ACHN (cell line): ENCODE measurements at regions not wholly inside any gene's neighbourhood (a gene's known extent, or its start where the extent isn't known, plus 50 kb on each side); places are given as distances from the start of the nearest gene placed in this dataset.
"Not testable (repeated sequence)": the region's sequence is repeated elsewhere in the genome, so short reads cannot be mapped to it uniquely, and the experiment has no call there.

ENCODE experiments used
- DNase-seq: peaks from one replicate; pipeline ENCODE4 v3.0.0-alpha.2; 2015
- in situ Hi-C: cut with HindIII; loops from 2 replicates; pipeline ENCODE4 v1.10.0; 2017; ENCODE audit warnings: low sequenced_read_pairs, low pct_ligation_motif_present, low pct_unique_long_range_greater_than_20kb

- DNase-seq = no peak
- in situ Hi-C loops = no loop called here
Observed at GRCh38 chr1:14142397-14143100, 442.6 kb downstream of the PRDM2 start.

DNA sequence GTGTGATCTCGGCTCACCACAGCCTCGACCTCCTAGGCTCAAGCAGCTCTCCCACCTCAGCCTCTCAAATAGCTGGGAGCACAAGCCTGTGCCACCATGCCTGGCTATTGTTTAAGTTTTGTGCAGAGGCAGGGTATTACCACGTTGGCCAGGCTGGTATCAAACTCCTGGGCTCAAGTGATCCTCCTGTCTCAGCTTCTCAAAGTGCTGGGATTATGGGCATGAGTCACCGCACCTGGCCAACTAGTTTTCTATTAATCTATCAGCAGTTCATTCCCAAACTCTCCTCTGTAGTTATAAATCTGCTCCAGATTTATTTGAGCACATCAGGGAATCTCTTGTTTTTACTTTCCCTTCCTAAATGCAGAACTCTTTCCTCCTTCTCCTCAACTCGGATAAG, 443.8 kb downstream of the PRDM2 start:
- DNase-seq = no peak
- in situ Hi-C loops = no loop called here

DNA sequence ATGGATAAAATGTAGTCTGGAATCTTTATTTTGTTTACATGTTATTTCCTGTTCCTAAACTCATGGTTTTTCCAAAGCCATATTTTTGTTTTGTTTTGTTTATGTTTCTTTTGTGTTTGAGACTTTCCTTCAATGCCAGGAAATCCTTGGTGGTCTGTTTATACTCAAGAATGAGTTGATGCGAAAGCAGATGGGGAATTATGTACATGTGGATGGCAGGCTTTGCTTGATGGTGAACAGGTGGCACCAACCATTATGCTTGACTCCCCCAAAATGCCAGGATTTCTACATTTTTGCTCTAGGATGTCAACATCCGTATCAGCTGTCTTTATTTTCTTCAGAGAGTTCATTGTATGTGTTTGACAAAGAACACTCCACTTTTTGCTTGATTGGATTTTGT, 448.5 kb downstream of the PRDM2 start:
- DNase-seq = no peak
- in situ Hi-C loops = no loop called here

- in situ Hi-C loops = no loop called here
- no peak for DNase-seq
Observed at GRCh38 chr1:14149431-14149830, 449.1 kb upstream of the KAZN start.

- in situ Hi-C loops = no loop called here
- DNase-seq = no peak
Observed at GRCh38 chr1:14156543-14156942, 441.9 kb upstream of the KAZN start.

- in situ Hi-C loops = no loop called here
- DNase-seq = no peak
Observed at GRCh38 chr1:14160781-14161180, 437.7 kb upstream of the KAZN start.

- DNase-seq = no peak
- in situ Hi-C loops = no loop called here
Observed at GRCh38 chr1:14163246-14163645, 435.2 kb upstream of the KAZN start.

GRCh38 chr1:14165371-14165801, 433.1 kb upstream of the KAZN start:
- DNase-seq = no peak
- in situ Hi-C loops = no loop called here

GRCh38 chr1:14167884-14168283, 430.6 kb upstream of the KAZN start:
- in situ Hi-C loops = no loop called here
- DNase-seq = no peak

- in situ Hi-C loops = no loop called here
Observed at GRCh38 chr1:14168326-14169063, 430.0 kb upstream of the KAZN start.

DNA sequence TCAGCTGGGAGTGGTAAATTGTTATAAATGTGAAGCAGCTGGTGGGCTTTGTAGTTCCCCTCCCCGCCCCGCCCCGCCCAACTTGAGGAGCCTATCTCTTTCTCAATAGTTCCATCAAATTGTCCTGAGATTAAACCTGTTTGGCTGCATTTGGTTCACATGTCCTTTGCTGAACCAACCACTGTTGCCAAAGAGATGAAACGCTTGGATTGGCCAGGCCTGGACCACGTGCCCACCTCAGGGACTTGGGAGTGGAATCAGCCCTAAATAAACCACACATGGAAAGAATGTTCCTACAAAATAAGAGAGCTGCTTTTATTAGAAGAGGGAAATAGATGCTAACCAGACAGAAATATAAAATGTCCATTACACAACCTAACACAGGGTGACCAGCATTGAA, 424.9 kb upstream of the KAZN start:
- in situ Hi-C loops = no loop called here

More at GRCh38 chr1:14168326-14169063, 430.0 kb upstream of the KAZN start:
- no peak for DNase-seq

DNA sequence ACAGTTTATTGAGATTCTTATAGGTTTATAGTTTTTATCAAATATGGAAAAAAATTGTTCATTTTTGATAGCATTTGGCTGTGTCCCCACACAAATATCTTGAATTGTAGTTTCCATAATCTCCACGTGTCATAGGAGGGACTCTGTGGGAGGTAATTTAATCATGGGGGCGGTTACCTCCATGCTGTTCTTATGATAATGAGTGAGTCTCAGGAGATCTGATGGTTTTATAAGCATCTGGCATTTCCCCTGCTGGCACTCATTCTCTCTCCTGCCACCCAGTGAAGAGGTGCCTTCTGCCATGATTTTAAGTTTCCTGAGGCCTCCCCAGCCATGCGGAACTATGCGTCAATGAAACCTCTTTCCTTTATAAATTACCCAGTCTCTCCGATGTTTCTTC, 420.6 kb upstream of the KAZN start:
- in situ Hi-C loops, DNase-seq: not testable (repeated sequence)

More for the DNA sequence above, 424.9 kb upstream of the KAZN start:
- DNase-seq = no peak

GRCh38 chr1:14180738-14181137, 417.7 kb upstream of the KAZN start:
- in situ Hi-C loops = no loop called here
- no peak for DNase-seq

DNA sequence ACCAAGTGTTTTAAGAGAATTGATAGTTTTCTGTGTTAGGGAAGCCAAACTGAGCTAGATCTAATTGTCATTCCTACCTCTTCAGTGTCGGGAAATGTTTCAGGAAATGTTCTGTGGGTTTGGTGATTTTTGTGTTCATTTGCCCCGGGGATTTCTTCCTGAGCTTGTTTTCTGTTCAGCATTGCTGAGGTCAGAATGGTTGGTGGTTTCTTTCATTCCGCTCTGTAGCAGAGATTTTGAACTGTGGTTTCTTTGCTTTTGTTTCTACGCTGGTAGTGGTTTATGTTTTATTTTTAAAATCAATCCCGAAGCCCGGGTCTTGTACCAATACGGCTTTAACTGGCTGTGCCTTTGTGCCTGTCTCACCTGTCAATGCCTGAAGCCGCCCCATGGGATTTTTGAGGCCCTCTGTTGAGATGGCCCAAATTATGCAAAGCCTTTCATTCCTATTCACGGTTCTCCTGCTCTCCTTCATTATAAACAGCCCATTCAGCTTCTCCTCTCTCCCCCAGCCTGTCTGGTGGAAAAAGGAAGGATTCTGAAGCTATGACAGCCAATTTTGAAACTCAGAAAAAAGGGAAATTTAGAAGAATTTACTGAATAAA, 417.2 kb upstream of the KAZN start:
- in situ Hi-C loops = no loop called here
- DNase-seq = no peak

- in situ Hi-C loops = no loop called here
- DNase-seq = no peak
Observed at GRCh38 chr1:14182856-14183255, 415.6 kb upstream of the KAZN start.

- in situ Hi-C loops = no loop called here
Observed at GRCh38 chr1:14183329-14183728, 415.2 kb upstream of the KAZN start.

GRCh38 chr1:14184454-14184853, 414.0 kb upstream of the KAZN start:
- no peak for DNase-seq
- in situ Hi-C loops = no loop called here

More at GRCh38 chr1:14183329-14183728, 415.2 kb upstream of the KAZN start:
- no peak for DNase-seq

DNA sequence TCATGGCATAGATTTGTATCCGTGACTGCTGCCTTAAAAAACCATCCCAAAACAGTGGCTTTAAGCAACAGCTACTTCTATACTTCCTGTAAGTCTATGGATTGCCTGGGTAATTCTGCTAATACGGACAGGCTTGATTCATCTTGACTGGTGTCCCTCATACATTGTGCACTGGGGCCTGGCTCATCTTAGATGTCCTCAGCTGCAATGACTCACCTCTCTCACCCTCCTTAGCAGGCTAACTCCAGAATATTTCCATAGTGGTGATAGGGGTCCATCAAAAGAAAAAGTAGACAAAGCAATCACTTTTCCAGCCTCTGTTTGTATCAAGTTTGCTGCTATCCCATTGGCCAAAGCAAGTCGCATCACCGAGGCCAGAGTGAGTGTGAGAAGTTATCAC, 409.1 kb upstream of the KAZN start:
- no peak for DNase-seq
- in situ Hi-C loops = no loop called here

DNA sequence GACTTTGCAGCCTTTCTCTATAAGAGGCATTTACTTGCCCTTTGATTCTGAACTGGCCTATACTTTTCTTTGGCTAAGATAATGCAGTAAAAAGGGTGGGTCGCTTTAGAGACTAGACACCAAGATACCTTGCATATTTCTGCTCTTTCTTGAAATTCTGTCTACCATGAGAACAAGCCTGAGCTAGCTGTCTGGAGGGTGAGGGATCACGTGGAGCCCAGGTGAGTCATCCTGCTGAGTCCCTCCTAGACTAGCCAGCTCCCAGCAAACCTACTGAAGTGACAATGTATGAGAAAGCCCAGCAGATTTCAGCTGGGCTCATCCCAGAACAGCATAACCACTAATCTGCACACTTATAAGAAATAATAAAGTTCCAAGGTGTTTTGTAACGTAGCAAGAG, 408.0 kb upstream of the KAZN start:
- in situ Hi-C loops = no loop called here

GRCh38 chr1:14194511-14194910, 404.0 kb upstream of the KAZN start:
- in situ Hi-C loops = no loop called here
- no peak for DNase-seq

More for the DNA sequence above, 408.0 kb upstream of the KAZN start:
- DNase-seq = peak; percentile 38
